Breast epithelium (tissue), 3 donors: ENCODE measurements at regions not wholly inside any gene's neighbourhood (a gene's known extent, or its start where the extent isn't known, plus 50 kb on each side); places are given as distances from the start of the nearest gene placed in this dataset.

Source experiments
- CTCF ChIP-seq, 3 donors: fragments of 450-650 bp; IDR thresholded peaks; one replicate each; pipeline ENCODE4 v1.5.1; 2016 to 2017; ENCODE audit warnings: antibody characterized with exemption in 3 of 3, mild to moderate bottlenecking in 3 of 3, moderate library complexity in 3 of 3
- POLR2A ChIP-seq: fragments of 450-650 bp; IDR thresholded peaks from one replicate; pipeline ENCODE4 v1.6.1; 2016; ENCODE audit warnings: antibody characterized with exemption, mild to moderate bottlenecking, moderate library complexity
- POLR2AphosphoS5 ChIP-seq, 3 donors: sonication (generic); formaldehyde crosslinking; IDR thresholded peaks; one replicate each; pipeline ENCODE4 v1.6.1; 2017; ENCODE audit warnings: antibody characterized with exemption in 3 of 3

- TF ChIP-seq POLR2A (no peak), CTCF (IDR thresholded peaks at IDR 0.05) (no peak), POLR2AphosphoS5 (IDR thresholded peaks at IDR 0.05) (no peak)
These were observed 659.0 kb upstream of the PCDH15 start for GRCh38 chr10:55460008-55460407.
